ENCODE measurements at regions not wholly inside any gene's neighbourhood (a gene's known extent, or its start where the extent isn't known, plus 50 kb on each side); places are given as distances from the start of the nearest gene placed in this dataset.
"Not testable (repeated sequence)": the region's sequence is repeated elsewhere in the genome, so short reads cannot be mapped to it uniquely, and the experiment has no call there.

DNA sequence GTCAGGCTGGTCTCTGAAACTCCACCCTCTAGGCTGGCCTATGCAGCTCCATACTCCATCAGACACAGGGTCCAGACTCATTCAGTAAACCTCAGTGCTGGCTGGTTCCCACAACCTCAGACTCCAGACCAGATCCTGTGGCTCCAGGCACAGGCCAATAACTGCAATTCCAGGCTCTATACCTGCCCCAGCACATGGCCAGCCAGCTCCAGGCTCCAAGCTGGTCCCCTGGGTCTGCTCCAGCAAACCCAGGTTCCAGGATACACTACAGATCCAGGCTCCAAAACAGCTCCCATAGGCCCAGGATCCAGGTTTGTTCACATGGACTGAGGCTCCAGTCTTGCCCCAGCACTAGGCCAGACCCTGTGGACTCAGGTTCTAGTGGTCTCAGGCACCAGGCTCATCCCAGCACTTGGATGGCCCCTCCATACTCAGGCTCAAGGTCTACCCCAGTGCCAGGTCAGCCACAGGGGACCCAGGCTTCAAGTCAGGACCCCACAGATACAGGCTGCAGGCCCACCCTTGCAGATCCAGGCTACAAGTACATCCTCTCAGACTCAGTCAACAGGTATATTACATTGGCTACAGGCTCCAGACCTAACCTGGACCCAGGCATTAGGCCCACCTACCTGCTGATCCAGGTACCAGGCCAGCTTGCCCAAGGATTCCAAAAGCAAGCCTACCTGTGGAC is 117.6 kb upstream of the TMEM170B start:
- Histone ChIP-seq H3K4me3 (no peak overlapping the region), H3K9me3 (no peaks in the 10 kb centered on the region)
- TF ChIP-seq POLR2A (IDR thresholded peaks at IDR 0.05), result no peak
- TF ChIP-seq CTCF (IDR thresholded peaks at IDR 0.05), result no peak

GRCh38 chr6:11418290-11418905 is 119.2 kb upstream of the TMEM170B start:
- Histone ChIP-seq H3K4me3 (no peak overlapping the region), H3K27ac (no peak overlapping the region), H3K36me3 (no peaks in the 10 kb centered on the region), H3K27me3 (no peaks in the 10 kb centered on the region), H3K9me3 (no peaks in the 10 kb centered on the region), H3K4me1 (no peaks in the 10 kb centered on the region)
- DNase-seq, result no peak
- TF ChIP-seq CTCF (IDR thresholded peaks at IDR 0.05) (no peak), POLR2A (IDR thresholded peaks at IDR 0.05) (no peak)

More for the DNA sequence above, 117.6 kb upstream of the TMEM170B start:
- DNase-seq, result no peak
- no peaks in the 10 kb centered on the region for H3K36me3 ChIP-seq
- H3K4me1 ChIP-seq, result no peaks in the 10 kb centered on the region
- H3K27ac ChIP-seq, result no peak overlapping the region
- no peaks in the 10 kb centered on the region for H3K27me3 ChIP-seq

- Histone ChIP-seq H3K4me1 (peaks cover 0 to 2% (median 0%) of the 10 kb centered on the region in 4 donors), H3K4me3 (no peak overlapping the region), H3K27me3 (no peaks in the 10 kb centered on the region), H3K36me3 (no peaks in the 10 kb centered on the region), H3K9me3 (no peaks in the 10 kb centered on the region), H3K27ac (no peak overlapping the region)
- TF ChIP-seq POLR2A (IDR thresholded peaks at IDR 0.05) (no peak), CTCF (IDR thresholded peaks at IDR 0.05) (peak in 2 of 6 experiments; percentile 4 to 29)
- DNase-seq, result no peak
These were observed 120.5 kb upstream of the TMEM170B start for GRCh38 chr6:11416936-11417576.

- H3K9me3 ChIP-seq, H3K27me3 ChIP-seq, H3K4me3 ChIP-seq, DNase-seq, H3K4me1 ChIP-seq, H3K27ac ChIP-seq, H3K36me3 ChIP-seq: not testable (repeated sequence)
These were observed 121.2 kb upstream of the TMEM170B start for GRCh38 chr6:11416099-11416935.

DNA sequence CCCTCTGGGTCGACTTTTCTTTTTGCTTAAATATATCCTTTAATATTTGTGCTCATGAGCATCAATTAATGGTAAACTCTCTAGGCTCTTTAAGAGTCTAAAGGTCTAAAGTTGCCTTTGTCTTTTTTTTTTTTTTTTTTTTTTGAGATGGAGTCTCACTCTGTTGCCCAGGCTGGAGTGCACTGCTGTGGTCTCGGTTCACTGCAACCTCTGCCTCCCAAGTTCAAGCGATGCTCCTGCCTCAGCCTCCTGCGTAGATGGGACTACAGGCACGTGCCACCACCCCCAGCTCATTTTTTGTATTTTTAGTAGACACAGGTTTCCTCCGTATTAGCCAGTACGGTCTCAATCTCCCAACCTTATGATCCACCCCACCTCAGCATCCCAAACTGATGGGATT is 122.0 kb upstream of the TMEM170B start:
- H3K36me3 ChIP-seq, result no peaks in the 10 kb centered on the region
- H3K9me3 ChIP-seq, result no peaks in the 10 kb centered on the region
- H3K27ac ChIP-seq, result no peak overlapping the region
- peaks cover 0 to 7% (median 0%) of the 10 kb centered on the region in 4 donors for H3K4me1 ChIP-seq
- TF ChIP-seq POLR2A (IDR thresholded peaks at IDR 0.05) (no peak), CTCF (IDR thresholded peaks at IDR 0.05) (no peak)
- no peak for DNase-seq
- H3K4me3 ChIP-seq, result no peak overlapping the region
- H3K27me3 ChIP-seq, result no peaks in the 10 kb centered on the region

All from Peyer's patch (tissue), 4 donors.